NCI-H2227 treated with DMSO at 0.1 percent for 48 hours (cell line): ENCODE measurements at regions not wholly inside any gene's neighbourhood (a gene's known extent, or its start where the extent isn't known, plus 50 kb on each side); places are given as distances from the start of the nearest gene placed in this dataset.

ENCODE experiments used
- DNase-seq: peaks from one replicate; lab custom pipeline; 2025; lab: John Stamatoyannopoulos, UW

GRCh38 chr12:85681333-85681732 lies 154.9 kb downstream of the RASSF9 start:
- DNase-seq, result no peak

DNA sequence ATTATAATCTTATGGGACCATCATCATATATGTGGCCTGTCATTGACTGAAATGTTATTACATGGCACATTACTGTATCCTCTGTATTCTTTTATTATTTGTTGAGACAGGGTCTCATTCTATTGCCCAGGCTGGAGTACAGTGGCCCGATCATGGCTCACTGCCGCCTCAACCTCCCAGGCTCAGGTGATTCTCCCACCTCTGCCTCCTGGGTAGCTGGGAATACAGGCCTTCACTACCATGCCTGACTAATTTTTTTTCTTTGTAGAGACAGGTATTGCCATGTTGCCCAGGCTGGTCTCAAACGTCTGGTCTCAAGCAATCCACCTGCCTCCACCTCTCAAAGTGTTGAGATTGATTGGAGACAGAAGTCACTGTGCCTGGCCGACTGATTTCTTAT lies 153.2 kb downstream of the RASSF9 start:
- no peak for DNase-seq

DNA sequence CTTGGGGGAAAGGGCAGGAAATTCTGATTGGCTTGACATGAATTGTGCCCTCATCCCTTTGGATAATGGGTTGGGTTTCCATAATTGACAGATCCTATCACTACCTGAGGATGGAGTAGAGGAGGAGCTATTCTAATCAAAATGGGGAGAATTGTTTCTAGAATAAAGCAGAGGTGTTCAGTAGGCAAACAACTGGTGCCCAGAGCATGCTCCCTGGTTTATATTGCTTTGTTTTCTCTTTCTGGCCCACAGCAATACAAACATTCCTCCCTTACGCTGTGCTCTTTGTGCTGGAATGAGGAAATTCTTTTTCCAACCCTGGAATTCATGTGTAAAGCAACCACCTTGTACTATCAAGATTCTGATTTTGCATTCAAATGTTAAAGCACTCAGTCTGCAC lies 147.4 kb downstream of the RASSF9 start:
- no peak for DNase-seq

DNA sequence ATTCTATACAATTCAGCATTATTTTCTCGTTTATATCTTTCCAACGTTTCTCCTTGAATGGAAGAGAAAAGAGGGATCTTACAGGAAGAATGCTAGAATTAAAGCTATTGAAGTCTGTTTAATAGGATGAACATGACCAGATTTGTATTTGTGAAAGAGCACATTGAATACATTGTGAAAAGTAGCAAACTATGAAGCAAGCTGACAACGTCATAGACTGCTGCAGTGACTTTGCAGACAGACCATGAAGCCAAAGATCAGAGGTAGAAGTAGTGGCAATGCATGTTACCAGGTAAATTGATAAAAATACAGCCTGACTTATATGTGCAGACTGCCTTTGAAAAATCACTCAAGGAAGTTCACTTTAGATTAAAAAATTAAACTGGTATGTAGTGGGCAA lies 146.1 kb downstream of the RASSF9 start:
- DNase-seq, result no peak

DNA sequence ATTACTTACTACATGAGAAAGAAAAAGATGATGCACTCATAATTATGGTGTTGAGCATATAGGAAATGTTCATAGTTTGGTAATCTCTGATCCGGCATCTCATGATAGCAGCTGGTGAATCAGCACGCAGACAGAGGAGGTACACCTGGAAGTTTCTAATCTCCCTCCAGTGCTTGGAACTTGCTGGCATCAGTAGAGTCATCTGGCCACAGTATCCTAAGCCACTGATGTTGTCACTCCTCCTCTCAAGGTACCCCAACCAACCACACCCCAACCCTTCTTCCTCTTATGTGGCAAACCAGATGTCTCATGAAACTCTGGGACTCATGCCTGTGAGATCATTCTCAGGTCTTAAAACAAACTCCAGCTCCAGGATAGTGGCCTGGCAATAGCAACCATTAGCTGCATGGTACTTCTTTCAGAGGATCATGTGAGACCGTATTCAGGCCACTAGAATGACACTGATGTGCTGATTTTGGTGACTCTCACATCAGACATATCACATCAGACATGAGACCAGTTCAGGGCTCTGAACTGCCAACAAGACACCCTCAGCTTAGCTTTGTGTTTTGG lies 143.0 kb downstream of the RASSF9 start:
- DNase-seq, result no peak

DNA sequence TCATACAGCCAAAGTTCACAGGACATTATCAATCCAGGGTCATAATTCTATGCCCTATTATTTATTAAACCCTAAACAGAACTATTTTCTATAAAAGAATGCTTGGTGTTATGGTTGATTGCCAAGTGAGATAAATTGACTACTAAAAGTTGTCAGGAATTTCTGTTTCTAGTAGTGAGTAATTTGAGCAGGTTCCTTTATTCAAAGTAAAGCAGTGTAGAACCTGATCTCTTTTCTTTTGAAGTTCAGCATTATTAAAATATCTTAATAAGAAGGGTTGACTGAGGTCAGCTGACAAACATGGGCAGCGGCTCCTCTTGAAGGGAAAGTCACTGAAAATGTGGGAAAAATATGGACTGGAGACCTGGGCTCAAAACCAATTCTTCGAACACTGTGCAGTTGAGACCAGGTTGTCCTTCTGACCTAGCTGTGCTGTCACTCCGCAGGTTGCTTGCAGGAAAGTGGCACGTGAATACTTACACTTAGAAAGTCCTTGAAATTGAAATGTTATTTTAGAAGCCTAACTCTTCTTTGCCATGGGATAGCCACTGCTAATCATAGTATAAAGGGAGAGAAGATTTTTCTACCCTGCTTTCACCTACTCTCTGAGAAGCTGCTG lies 141.0 kb downstream of the RASSF9 start:
- DNase-seq, result no peak

GRCh38 chr12:85697003-85697402 lies 139.2 kb downstream of the RASSF9 start:
- no peak for DNase-seq

DNA sequence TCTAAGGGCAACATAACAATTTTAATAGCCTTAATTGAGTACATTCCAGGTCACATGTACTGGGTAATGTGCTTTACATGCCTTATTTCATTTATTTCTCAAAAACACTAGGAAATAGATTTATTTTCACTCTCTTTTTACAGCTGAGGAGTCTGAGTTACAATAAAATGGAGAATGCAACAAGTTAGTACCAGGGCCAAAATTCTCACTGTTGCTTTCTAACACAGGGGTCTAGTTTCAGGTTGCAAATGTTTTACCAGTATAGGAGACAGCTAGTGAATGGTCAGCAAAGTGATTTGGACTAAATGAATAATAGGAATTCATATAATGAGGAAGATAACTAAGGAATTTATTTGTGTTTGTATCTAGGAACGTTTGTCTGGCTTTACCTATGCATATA lies 137.3 kb downstream of the RASSF9 start:
- DNase-seq, result no peak

GRCh38 chr12:85708775-85709174 lies 127.4 kb downstream of the RASSF9 start:
- DNase-seq, result no peak

- no peak for DNase-seq
These were observed 124.3 kb downstream of the RASSF9 start for GRCh38 chr12:85711735-85712390.

DNA sequence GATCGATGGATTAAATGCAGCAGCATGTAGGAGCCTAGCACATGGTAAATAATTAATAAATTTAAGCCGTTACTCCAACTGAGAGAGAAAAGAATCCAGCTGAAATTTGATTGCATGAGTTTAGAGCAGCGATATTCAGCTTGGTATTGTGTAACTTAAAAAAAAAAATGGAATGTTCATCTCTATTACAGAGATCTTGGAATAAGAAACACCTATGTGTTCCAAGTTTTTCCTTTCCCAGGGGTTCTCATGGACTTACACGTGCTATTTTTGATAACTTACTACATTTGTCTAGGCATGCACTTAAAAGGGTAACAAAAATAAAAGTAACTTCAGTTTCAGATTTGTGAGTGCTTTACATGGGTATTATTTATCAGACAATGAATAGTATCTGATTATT lies 122.8 kb downstream of the RASSF9 start:
- no peak for DNase-seq

GRCh38 chr12:85714425-85714824 lies 121.8 kb downstream of the RASSF9 start:
- DNase-seq, result no peak

DNA sequence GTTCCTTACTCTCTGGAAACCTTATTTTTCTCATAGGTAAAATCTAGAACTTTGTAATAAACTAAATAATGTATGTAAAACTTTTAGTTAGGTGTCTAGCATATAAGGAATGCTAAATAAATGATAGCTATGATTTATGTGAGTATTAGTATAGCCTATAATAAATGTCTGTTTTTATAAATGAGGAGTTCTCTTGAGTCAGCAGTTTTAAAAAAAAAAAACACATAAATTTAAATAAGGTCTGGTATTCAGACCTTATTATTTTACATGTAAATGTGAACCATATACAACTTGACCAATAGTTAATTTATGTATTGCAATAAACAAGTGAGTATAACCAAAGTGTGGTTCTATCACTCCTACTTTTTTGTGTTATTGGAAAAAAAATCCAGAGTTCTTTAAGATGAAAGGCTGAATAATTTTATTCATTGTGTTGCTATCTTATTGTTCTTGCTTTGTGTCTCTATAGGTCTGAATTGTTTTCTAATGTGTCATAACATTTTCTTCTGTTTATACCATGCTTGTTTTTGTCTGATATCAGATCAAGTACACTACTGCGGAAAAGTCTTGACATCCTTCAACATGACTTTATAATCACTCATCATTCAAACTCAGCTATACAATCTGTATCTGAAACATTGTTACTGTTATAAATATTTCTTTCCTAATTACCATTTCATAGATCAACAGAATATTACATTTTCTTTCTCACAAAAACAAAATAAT lies 115.7 kb downstream of the RASSF9 start:
- DNase-seq, result no peak

DNA sequence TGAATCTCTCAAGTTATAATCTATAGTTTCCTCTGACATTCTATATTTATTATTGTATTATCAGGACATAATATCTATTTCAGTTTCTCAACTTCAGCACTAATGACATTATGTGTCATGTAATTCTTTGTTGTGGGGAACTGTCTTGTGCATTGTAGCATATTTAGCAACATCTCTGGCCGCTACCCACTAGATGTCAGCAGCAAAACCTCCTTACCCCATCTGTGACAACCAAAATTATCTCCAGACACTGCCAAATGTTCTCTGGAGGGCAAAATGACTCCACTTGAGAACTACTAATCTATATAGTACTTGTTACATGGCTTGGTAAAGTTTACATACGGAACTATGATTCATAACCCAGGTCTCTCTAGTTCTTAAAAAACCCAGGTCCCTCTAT lies 110.2 kb downstream of the RASSF9 start:
- no peak for DNase-seq

DNA sequence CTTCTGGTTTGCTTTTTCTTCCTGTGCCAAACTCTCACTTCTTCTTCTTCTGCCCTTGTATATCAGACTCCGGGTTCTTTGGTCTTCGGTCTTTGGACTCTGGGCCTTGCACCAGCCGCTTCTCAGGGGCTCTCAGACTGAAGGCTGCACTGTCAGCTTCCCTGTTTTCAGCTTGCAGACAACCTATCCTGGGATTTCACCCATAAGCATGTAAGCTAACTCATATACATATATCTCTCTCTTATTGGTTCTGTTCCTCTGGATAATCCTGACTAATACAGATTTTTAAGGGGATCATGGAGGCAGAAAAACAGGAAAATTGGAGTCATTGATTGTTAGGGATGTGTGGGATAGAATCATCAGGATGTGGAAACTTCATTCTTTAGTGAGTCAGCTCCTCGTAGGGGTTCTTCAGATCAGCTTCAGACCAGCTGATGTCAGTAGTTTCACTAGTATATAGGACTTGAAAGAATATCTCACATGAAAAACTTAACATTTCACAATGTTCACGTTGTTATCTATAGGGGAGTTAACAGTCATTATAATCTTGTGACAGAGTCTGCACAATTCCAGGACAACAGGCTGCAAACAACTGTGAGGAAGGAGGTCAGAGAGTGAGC lies 102.9 kb downstream of the RASSF9 start:
- DNase-seq, result no peak

GRCh38 chr12:85733984-85734383 lies 102.2 kb downstream of the RASSF9 start:
- no peak for DNase-seq

DNA sequence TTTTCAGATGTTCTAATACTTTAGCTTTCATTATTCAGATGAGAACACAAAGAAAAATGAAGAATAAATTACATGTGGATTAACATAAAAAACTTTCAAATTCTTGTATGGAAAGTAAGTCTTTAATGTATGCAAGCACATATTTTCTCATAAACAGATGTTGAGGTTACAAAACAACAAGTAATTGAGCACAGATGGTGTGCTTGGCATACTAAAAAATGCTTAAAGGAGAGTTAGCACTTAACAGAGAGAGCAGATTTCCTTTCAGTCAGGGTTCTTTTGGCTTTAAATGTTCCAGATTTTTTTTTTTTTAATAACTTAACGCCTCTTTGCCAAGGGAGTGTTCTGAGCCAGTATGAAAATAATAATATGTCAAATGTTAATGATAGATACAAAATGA lies 96.0 kb downstream of the RASSF9 start:
- no peak for DNase-seq

GRCh38 chr12:85741046-85741445 lies 95.2 kb downstream of the RASSF9 start:
- DNase-seq, result no peak

DNA sequence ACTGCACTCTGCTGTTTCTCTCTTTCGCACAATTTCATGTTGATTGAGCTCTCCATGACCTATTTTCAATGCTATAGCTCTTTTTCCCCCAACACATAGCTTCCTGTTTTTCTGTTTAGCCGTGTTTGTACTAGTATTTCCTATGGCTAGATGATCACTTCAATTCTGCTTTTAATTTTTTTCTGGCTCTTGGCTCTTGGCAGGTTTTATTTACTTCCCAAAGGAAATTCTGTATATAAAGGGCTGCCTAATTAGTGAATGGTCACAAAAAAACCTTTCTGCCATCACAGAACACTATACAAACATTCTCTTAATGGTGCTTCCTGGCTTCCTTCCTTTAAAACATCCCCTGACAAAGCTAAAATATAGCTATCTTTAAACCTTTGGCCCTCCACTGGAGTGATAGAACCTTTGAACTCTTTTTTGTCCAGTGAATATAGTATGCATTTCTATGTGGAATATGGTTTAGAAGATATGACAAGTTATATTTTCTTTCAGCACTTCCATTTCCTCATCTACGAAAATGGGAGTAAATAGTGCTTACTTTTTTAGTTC lies 88.2 kb downstream of the RASSF9 start:
- peak; percentile 1 for DNase-seq
